ENCODE measurements at regions not wholly inside any gene's neighbourhood (a gene's known extent, or its start where the extent isn't known, plus 50 kb on each side); places are given as distances from the start of the nearest gene placed in this dataset.

DNA sequence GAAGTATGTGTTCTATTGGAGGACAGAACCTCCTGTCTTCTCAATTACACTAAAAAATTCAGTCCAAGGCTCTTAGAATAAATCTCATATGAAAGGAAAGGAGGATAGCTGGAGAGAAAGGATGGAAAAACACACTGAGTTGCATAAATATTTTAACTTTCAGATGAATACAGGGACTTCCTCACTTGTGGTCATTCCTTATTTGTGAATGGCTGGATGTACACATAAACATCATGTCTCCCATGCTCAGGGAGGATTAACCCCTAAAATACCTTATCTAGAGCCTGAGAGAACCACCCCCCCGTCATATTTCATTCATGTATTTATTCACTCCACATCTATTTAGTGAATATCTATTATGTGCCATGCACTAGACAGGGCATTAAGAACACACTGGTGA is 217.6 kb upstream of the CITED2 start:
- no peak for DNase-seq

DNA sequence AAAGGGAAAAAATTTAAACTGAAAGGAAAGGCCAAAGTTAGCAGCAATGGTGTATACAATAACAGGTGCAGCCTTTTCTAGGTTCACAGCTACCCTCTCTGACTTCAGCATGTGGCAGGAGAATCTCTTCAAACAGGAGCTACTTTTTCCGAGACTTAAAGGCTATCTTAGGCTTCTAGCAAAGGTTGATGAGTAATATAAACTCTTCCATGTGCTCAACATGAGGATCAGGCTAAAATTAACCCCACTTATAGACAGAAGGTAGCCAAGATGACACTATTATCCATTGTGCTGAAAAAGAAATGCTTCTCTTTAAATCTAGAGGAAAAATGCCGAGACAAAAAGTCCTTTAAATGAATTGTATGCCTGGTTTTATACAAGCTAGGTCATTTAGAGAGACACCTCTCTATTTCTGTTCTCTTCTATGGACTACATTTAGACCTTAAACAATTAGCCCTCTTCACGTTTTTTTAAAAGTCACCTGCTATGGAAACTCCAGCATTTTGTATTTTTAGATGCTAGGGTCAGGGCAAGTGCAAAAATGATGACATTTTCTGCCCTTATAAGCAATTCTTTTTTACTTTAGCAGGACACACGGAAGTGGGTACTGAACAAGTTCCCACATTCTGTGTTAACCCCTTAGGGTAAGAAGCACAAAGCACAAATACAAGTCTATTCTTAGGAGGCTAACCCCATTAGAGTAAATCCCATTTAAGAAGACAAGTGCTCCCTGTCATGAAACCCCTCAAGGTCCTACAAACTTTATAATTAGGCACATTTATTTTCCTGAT is 216.8 kb upstream of the CITED2 start:
- no peak for DNase-seq

DNA sequence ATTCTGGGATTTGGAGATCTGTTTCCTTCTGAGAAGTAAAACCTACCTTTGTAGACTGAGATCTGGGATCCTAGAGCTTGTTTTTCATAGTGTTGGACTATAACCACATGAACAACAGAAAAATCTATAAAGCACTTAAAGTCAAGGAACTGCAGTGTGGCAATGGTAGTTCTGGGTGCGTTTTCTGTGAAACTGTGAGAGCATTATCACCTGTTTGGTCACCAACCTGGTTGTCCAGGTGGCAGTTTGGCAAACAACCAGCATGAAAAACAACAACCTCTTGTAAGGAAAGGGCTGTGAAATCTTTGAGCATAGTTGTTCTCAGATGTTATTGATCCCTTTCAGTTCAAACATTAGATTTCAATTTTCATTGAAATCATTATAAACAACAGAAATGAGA is 215.8 kb upstream of the CITED2 start:
- DNase-seq: no peak

DNA sequence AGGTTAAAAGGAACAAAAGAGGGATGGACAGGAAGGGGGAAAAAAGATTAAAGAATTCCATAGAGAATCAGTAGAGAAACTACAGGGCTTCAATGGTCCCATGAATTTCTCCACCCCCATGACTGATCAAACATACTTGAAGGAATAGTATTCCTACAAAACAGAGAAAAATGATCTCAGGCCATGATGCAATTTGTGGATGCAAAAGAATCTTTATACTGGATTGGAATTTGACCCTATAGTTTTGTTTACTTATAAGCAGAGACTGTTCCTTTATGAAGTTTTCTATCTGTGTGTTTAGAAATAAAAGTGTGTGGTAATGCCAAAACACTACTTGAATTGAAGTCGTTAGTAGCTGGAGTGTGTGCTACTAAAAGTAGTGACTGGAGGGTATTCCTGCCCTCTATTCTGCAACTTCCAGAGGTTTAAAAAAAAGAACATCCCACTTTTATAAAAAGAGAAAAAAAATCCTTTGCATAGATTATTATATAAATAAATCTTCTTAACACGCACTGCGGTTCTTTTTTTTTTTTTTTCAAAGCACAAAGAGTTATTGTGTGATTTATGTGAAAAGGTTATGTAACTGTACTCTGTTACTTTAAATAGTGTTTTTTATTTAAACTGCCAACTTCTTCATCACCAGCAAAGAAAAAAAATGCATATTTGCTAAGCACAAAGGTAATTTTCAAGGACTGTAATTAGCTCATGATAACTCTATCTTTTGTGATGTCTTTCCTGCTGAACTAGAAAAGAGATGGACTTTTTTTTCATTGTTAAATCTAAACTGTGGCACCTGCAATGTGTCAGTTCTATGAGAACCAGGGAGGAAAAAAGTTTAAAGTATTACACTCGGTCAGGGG is 214.5 kb upstream of the CITED2 start:
- no peak for DNase-seq

DNA sequence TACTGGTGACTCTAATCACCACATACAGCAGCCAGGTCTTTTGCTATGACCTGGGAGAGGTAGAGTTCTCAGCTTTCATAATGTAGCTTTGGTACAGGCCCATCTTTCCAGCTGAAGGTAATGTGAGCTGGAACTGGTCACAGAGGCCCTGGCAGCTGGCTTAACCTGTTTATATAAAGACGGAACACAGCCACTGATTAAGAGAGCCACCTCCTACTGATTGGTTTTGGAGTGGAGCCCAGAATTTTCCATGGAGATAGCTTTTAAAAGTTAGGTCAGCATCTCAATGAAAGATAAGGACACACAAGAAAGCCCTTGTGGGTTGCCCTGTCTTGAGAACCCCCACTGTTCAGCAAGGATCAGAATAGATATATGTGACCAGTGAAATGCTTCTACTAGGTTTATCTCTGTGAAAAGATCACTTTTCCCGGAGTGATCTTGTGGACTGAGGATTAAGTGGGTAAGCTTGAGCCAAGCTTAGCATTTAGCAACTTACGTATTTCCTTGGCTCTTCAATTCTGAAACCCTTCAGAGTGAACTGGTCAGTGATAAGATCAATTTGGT is 213.7 kb upstream of the CITED2 start:
- DNase-seq: no peak

DNA sequence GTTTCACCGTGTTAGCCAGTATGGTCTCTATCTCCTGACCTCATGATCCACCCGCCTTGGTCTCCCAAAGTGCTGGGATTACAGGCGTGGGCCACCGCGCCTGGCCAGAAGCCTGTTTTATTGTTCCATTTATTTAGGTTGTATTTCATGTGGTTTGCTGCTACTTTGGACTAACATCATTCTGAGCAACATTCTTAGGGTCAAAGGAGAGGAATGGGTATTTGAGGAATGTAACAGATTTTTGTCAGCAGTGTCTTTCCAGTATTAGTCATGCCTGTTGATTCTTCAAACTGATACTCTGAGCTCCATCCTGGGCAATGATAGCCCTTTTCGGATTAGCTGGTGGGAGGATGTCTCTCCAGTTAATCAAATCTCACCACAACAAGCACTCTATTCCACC is 213.0 kb upstream of the CITED2 start:
- DNase-seq: no peak

DNA sequence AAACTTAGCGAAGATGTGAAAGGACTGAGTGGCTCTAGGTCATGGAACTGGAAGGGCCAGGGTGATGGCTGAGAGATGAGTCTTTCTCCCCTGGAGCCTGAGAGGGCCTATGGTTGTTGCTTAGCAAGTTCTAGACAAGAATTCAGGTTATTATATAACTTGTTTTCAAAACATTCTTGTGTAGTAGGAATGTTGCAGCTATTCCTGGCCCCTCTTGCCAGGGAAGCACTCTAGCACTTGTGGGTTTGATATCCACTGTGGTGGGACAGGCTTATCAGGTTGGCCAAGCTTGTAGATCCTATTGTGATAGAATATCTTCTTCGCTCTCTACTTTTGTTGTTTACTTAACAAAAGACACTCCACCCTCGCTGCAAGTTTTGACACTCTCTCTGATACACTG is 211.8 kb upstream of the CITED2 start:
- no peak for DNase-seq

DNA sequence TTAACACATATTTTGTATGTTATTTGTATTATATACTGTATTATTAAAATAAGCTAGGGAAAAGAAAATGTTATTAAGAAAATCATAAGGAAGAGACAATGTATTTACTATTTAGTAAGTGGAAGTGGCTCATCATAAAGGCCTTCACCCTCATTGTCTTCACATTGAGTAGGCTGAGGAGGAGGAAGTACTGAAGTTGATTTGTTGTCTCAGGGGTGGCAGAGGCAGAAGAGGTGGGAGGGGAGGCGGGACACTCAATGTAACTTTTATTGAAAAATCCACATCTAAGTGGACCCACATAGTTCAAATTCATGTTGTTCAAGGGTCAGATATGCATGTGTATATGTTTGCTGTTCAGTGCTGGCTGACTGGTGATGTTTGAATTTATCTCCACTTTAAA is 210.2 kb upstream of the CITED2 start:
- no peak for DNase-seq

DNA sequence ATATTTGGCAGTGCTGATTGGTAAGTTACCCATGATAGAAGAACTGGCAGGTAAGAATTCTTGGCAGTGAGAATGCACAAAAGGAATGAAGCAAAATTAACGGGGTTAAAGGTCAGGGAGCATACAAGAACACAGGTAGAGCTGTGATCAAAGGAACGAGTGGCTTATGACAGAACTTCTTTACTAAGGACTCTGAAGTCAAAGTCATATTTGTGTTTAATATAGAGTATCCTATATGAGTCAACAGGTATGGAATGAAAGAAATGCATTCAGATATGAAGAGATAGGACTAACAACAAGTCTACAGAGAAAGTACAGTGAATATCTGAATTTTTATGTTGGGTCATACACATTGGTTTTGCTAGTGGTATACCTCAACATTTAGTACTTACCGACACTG is 209.0 kb upstream of the CITED2 start:
- no peak for DNase-seq

DNA sequence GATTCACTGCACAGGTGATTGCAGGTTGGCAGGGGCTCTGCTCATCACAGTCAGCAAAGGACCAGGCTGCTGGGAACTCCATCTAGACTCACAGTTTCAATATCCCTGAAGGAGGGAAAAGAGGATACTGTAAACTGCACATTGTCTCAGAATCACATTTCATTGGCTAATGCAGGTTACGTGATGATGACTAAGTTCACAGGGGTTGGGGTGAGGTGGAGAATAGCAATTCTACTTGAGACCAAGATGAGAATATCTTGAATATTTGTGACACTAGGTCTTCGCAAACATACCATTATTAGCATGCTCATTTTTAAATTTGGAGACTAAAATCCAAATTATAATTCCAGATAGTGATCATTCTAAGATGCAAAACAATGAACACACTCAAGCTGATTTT is 208.5 kb upstream of the CITED2 start:
- no peak for DNase-seq

DNA sequence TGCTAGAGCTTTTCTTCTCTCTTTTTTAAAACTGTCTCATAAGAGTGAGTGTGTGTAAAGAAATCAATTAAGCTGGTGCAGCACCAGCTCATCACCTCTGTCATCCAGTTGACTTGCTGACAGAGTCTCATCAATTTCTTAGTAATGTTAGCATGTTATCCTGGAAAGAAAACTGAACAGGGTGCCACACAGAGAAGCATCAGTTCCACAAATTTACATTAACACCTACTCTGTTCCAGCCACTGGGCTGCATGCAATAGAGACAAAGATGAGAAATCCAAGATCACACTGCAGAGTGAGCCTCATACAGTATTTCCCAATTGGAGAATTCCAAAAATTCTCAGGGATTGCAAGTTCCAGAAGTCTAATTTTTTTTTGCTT is 207.0 kb upstream of the CITED2 start:
- no peak for DNase-seq

DNA sequence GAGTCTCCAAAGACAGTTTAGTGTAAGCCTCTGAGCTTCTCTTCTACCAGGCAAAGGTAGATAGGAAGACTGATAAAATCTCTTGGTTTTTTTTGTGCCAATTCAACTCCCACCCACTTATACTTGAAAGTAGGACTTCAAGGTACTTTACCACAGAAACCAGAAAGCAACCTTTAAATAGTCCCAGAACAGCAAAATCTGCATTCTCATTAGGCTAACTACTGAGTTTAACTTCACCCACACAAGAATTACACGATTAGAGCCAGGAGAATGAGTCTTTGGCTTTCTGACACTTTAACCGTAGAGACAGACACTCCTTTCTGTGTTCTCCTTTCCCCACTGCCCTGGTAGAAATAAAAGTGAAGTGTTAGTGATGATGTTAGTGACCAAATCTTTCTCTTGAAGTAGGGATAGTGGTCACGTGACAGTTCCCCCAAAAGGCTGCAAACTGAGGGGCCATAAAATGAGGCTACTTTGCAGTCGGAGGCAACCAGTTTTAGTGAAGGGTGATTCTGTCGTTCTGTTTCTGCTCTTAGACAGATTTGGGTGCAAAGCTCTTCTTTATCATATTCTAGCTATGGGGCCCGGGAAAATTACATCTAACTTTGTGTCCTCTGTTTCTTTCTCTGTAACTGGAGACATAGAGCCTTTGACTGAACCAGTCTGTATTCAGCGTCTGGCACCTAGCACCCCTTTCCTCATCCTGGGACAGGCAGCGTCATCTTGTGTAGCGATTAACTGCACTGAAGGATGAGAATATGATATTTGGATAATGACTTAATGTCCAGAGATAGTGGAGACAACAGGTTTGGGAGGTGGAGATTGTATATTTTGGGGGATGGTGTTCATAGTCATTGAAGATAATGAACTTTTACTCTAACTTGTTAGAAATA is 206.4 kb upstream of the CITED2 start:
- DNase-seq: peak in 1 of 5 donors; percentile 31

DNA sequence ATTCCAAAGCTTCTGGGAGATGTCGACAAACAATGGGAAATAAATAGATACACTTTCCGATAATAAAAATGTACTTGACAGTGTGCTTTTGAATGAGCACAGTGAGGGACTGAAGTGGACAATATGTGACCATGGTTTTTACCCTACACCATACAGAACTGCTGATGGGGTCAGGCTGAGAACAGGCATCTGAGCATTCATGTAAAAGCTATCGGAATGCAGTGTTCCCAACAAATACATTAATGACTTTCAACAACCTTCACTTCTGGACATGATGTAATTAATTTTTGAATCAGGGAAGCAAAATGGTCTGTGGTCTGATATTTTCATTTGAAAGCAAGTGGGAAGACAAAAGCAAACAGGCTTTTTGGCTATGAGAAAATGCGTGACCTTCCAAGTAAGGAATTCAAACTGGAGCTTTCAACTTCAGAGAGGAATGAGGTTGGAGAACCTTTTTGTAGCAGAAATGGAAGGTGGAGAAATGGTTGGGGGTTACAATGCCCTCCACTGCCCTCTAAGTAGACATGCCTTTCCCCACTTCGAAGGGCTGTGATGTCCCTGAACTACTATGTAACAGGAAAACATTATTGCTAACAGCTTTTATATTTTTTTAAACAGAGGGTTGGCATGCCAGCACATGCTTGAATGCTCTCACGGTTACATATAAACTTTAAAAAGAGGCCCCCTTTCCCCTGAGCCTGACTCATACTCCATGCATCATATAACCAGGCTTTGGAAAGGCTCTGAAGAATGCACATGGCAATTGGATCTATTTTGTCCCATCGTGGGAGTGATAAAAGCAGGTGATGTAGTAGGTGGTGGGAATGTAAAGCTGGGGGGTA is 203.5 kb upstream of the CITED2 start:
- DNase-seq: no peak

DNA sequence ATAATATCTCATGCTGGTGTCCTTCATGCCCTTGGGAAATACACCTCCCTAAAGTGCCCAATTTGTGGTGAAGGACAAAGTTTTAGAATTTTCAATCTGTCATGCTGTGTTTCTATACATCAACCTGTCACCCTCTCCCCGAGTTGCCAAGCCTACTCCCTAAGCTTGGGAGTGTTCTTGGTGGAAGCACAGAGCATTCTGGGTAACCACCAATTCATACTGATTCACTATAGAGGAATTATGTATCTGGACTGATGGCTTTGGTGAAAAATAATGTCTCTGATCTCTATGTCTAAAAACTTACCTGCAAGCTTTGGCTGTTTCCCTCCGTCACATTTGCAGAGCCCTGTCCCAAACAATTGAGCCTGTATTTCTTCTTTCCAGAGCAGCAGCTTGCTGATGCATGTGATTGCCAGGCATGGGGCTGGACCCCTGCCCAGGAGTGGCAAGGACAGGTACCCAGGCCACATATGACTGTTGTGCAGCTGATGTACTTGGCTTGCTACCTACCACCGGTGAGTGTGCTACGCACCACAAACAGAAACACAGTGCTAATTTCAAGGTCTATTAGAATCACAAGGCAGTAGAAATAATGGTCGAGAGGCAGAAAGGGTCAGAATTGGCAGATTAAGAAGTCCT is 202.8 kb upstream of the CITED2 start:
- no peak for DNase-seq

DNA sequence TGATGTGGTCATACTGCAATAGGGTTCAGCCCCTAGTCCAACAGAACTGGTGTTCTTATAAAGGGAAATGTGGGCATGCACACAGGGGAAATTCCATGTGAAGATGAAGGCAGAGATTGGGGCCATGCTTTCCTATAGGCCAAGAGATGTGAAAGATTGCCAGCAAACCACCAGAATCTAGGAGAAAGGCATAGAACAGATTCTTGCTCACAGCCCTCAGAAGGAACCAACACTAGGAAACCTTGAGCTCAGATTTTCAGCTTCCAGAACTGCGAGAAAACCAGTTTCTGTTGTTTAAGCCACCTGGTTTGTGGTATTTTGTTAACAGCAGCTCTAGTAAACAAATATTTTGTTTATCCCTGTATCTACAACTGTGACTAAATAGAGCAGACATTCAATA is 197.6 kb upstream of the CITED2 start:
- DNase-seq: no peak

DNA sequence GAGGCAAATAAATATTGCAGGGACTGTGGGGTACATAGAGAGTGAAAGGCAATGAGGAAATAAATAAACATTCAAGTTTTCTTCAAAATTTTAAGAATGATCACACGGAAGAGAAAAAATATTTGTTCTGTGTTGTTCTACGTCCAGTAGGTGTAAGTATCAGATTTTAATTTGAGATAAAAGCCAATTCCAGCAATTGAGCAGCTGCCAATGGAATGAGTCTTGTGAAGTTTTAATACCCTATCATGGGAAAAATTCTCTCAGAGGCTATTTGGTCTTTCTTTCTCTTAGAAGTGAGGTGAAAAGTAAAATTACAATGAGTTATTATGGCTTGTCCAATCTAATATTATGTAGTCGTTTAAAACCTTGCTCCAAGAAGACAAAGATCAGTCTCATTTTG is 195.7 kb upstream of the CITED2 start:
- DNase-seq: no peak

DNA sequence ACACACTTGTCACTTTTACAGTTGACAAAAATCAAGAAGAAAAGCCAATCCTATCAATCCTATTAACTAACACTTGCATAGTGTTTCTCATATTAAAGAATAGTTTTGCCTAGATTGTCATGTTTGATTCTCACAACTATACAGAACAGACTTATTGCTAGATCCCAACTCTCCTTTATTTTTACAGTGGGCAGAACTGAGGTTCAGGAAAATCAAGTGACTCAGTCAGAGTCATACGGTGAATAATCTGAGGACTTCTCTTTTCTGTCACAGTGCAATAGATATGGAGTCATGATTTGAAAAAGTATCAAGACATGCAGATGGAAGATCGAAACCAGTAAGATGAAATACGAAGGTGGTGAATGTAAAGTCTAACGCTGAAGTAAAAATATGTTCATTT is 195.1 kb upstream of the CITED2 start:
- DNase-seq: no peak

DNA sequence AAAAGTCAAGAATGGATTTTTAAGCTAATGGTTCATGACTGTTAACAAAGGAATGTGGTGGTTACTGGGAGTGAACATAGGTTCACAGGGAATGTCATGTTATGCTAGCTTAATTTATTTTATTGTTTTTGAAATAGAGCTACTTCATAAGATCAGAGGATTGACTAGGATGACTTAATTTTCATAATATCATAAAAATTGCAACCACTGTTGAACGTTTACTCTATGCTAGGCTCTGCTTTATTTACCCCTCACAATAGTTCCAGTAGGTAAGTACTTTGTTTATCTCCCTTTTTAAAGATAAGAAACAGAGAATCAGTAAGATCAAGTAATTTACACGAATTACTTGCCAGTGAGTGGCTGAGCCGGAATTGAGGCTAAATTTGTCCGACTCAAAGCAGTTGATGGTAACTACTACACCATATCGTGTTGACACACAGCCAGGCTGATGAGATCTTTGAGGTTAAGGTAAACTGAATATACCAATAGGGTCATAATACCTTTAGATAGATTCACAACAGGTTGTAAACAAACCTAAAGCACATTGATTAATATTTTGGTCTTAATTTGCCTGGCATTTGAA is 194.6 kb upstream of the CITED2 start:
- no peak for DNase-seq

DNA sequence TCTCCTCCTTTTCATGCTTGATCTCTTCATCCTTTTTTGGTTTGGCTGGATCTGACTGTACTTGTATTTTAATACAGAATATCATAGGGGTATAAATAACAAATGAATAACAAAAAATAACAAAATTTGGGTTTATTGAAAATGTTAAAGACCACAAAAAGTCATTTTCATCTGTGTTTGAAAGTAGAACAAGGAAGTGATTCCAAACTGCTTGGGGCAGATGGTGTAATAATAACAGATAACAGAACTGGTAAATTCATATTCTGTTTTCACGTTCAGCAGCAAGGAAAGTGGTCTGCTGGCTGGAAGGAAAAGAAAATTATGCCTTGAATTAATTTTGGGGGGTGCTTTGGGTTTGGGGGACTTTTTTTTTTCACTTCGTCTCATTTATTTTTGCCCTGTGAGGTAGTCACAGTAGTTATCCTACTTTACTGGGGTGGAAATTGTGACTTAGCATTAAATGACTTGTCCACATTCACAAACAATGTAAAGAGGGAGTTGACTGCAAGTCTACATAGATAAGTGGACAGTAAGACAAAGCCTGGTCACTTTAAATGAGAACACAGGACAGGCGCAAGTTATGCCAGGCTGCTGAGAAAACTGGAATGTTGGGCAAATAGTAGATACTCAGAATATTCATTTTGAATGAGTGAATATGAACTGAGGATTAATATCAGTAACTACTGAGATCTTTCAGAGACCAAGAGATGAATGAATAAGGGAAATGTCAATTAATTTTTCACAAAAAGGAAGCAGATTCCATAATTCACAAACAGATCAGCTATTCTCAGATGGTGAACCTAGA is 193.9 kb upstream of the CITED2 start:
- DNase-seq: no peak

DNA sequence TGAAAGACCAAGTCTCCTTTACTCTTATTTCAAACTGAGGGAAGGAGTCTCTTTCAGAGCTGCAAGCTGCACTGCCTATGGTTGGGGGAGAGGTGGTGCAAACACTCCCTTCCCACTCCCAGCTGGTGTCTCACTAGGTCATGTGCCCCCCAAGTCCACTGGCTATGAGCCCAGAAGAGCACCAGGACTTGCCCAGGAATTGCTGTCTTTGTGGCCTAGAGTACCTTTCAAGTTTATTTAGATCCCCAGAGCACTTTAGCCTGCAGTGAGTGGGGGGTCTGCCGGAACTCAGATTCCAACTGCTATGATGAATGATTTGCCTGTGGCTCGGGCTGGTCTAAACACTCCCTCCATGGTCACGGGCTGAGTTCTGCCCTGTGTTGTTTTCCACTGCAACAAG is 192.6 kb upstream of the CITED2 start:
- DNase-seq: no peak
